ENCODE measurements at regions not wholly inside any gene's neighbourhood (a gene's known extent, or its start where the extent isn't known, plus 50 kb on each side); places are given as distances from the start of the nearest gene placed in this dataset.

GRCh38 chr17:13320046-13320785, 281.5 kb downstream of the HS3ST3A1 start:
- no peak for DNase-seq (ENCODE audit: unreplicated experiment)
- Mint-ChIP-seq H3K4me1 (ENCODE audit: insufficient read depth, unreplicated experiment) (no peaks in the 10 kb centered on the region), H3K4me3 (ENCODE audit: unreplicated experiment) (no peak overlapping the region), H3K9me3 (ENCODE audit: unreplicated experiment) (no peaks in the 10 kb centered on the region), H3K27me3 (ENCODE audit: insufficient read depth, unreplicated experiment) (no peaks in the 10 kb centered on the region), H3K27ac (ENCODE audit: low read depth, unreplicated experiment) (no peak overlapping the region), H3K36me3 (ENCODE audit: insufficient read depth, unreplicated experiment) (no peaks in the 10 kb centered on the region)
- no TSS peak for BruUV-seq (replicated peaks)
- ChIA-PET POLR2A (interaction anchor here (0.6 to 0.9 kb wide), 2 partner anchors 16 to 27 kb away, joined by 3 read pairs; no protein-coding TSS in a partner anchor), CTCF (interaction anchor here (1.5 kb wide), 1 partner anchor 289 kb away, joined by 6 read pairs; no protein-coding TSS in a partner anchor)
- intact Hi-C loops (cut with micrococcal nuclease), result no loop called here
- TF ChIP-seq CTCF (IDR thresholded peaks at IDR 0.05; ENCODE audit: unreplicated experiment), result no peak

- TF ChIP-seq CTCF (IDR thresholded peaks at IDR 0.05; ENCODE audit: unreplicated experiment), result no peak
- POLR2A ChIA-PET, result no interaction called here
- Mint-ChIP-seq H3K4me1 (ENCODE audit: insufficient read depth, unreplicated experiment) (peaks cover 2% of the 10 kb centered on the region), H3K9me3 (ENCODE audit: unreplicated experiment) (no peaks in the 10 kb centered on the region), H3K27me3 (ENCODE audit: insufficient read depth, unreplicated experiment) (no peaks in the 10 kb centered on the region), H3K36me3 (ENCODE audit: insufficient read depth, unreplicated experiment) (no peaks in the 10 kb centered on the region), H3K4me3 (ENCODE audit: unreplicated experiment) (no peak overlapping the region), H3K27ac (ENCODE audit: low read depth, unreplicated experiment) (no peak overlapping the region)
- DNase-seq (ENCODE audit: unreplicated experiment), result no peak
- BruUV-seq (replicated peaks), result no TSS peak
- intact Hi-C loops (cut with micrococcal nuclease), result no loop called here
- CTCF ChIA-PET, result interaction anchor here (0.6 to 0.9 kb wide), 2 partner anchors 9 to 26 kb away, joined by 3 to 5 read pairs; no protein-coding TSS in a partner anchor
These were observed 285.1 kb downstream of the HS3ST3A1 start for GRCh38 chr17:13316657-13317056.

- no peaks in the 10 kb centered on the region for H3K27me3 Mint-ChIP-seq (ENCODE audit: insufficient read depth, unreplicated experiment)
- POLR2A ChIA-PET, result no interaction called here
- CTCF ChIA-PET, result interaction anchor here (0.5 kb wide), 1 partner anchor 10 kb away, joined by 4 read pairs; no protein-coding TSS in a partner anchor
- peaks cover 15% of the 10 kb centered on the region for H3K9me3 Mint-ChIP-seq (ENCODE audit: unreplicated experiment)
- intact Hi-C loops (cut with micrococcal nuclease), result no loop called here
- TF ChIP-seq CTCF (IDR thresholded peaks at IDR 0.05; ENCODE audit: unreplicated experiment), result no peak
- BruUV-seq (replicated peaks), result no TSS peak
- H3K27ac Mint-ChIP-seq (ENCODE audit: low read depth, unreplicated experiment), result no peak overlapping the region
- H3K4me1 Mint-ChIP-seq (ENCODE audit: insufficient read depth, unreplicated experiment), result peaks cover 14% of the 10 kb centered on the region
- H3K4me3 Mint-ChIP-seq (ENCODE audit: unreplicated experiment), result no peak overlapping the region
- peak; percentile 42 for DNase-seq (ENCODE audit: unreplicated experiment)
- no peaks in the 10 kb centered on the region for H3K36me3 Mint-ChIP-seq (ENCODE audit: insufficient read depth, unreplicated experiment)
These were observed 290.4 kb downstream of the HS3ST3A1 start for GRCh38 chr17:13311306-13311705.

- no peaks in the 10 kb centered on the region for H3K36me3 Mint-ChIP-seq (ENCODE audit: insufficient read depth, unreplicated experiment)
- BruUV-seq (replicated peaks), result no TSS peak
- peaks cover 15% of the 10 kb centered on the region for H3K9me3 Mint-ChIP-seq (ENCODE audit: unreplicated experiment)
- ChIA-PET CTCF (no interaction called here), POLR2A (no interaction called here)
- no peak for TF ChIP-seq CTCF (IDR thresholded peaks at IDR 0.05; ENCODE audit: unreplicated experiment)
- intact Hi-C loops (cut with micrococcal nuclease), result no loop called here
- H3K4me3 Mint-ChIP-seq (ENCODE audit: unreplicated experiment), result no peak overlapping the region
- peaks cover 14% of the 10 kb centered on the region for H3K4me1 Mint-ChIP-seq (ENCODE audit: insufficient read depth, unreplicated experiment)
- DNase-seq (ENCODE audit: unreplicated experiment), result no peak
- H3K27ac Mint-ChIP-seq (ENCODE audit: low read depth, unreplicated experiment), result no peak overlapping the region
- H3K27me3 Mint-ChIP-seq (ENCODE audit: insufficient read depth, unreplicated experiment), result no peaks in the 10 kb centered on the region
These were observed 290.9 kb downstream of the HS3ST3A1 start for GRCh38 chr17:13310858-13311257.
